ENCODE measurements at regions not wholly inside any gene's neighbourhood (a gene's known extent, or its start where the extent isn't known, plus 50 kb on each side); places are given as distances from the start of the nearest gene placed in this dataset.
A peak's percentile ranks its signal among the peaks of the same experiment; 100 is the strongest.
"Not testable (repeated sequence)": the region's sequence is repeated elsewhere in the genome, so short reads cannot be mapped to it uniquely, and the experiment has no call there.

DNA sequence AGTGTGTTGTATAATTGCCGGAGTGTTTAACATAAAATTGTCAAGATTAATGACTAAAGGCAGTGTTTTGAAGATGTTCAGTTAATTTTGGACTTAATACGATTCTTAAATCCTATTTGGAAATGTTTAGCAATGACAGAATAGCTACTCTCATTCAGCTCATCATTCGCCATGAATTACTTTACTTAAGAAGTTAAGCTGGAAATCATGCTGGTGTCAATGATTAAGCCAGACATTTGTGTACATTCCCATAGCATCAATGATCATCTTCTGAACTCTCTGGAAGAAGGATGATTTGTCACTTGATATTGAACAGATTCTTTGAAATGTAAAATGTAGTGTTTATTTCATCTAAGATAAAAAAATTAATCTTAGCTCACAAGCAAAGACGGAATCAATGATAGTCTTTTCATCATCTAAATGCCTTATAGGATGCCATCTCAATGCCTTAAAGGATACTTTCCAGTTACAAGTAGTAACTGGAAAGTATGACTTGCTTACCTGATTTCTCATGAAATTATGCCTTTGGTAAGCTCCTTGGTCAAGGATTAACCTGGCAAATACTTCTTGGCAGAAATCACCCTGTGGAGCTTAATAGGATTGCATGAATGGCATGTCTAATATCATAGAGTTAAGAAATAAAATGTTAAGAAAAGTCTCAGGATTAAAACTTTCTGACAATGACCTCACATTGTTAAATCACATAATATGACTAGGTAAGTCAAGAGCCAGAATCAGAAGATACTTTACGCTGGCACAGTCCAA lies 515.5 kb upstream of the AGA start:
- no peak for DNase-seq

DNA sequence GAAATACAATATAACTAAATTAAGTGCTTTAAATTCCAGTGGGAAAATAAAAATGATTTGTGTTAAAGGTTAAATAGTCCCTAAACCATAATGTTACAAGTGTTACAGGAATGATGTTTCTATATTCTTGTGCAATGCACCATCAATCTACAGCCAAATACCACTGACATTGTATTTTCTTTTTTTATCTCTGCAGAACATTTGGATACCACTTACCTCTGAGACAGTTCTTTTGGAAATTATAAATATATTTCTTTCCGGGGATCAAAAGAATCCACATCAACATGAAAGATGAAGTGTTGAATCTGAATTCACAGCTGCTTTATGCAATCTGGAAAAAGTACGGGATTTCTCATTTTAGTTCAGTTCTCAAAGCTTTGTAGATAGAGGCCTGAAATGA lies 518.3 kb upstream of the AGA start:
- no peak for DNase-seq

DNA sequence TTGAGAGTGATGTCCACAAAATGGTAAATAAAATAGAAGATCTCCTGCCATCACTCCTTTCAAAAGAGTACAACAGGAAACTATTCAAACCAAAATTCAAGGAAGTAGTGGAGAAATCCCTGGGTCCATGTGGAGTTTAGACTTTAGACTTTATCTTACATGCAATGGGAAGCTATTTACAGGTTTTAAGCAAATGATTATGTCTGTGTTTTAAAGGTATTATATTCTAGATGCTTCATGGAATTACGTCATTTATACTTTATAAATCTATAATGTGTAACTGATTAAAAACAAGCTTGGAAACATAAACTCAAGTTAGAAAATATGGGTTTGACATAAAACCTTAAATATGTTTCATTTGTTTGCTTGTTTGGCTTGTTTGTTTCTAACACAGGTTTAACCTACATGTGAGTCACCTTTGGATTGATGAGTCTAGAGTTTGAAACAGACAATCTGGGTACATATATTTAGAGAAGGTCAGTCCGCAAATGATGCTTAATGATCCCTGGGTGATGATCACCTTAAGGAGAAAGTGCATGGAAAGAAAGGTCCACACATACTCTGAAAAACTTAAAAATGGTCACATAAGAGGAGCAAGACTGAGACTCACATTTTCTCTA lies 519.6 kb upstream of the AGA start:
- no peak for DNase-seq

DNA sequence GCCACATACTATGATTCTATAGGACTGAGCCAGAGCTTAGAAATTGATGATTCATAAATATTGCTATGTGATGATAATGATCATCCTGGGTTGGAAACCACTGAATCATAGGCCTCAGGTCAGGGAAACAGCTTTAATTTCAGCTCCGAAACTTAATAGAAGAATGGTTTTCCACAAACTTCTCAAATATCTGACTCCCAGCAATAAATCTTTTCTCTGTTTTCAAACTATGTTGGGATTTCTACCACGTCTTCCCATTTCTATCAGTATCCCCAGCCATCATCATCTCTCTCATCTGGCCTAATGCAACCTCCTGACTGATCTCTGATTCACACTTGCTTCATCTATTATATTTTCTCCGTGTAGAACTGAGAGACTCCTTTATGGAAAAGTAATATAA lies 521.8 kb upstream of the AGA start:
- DNase-seq = peak; percentile 81

DNA sequence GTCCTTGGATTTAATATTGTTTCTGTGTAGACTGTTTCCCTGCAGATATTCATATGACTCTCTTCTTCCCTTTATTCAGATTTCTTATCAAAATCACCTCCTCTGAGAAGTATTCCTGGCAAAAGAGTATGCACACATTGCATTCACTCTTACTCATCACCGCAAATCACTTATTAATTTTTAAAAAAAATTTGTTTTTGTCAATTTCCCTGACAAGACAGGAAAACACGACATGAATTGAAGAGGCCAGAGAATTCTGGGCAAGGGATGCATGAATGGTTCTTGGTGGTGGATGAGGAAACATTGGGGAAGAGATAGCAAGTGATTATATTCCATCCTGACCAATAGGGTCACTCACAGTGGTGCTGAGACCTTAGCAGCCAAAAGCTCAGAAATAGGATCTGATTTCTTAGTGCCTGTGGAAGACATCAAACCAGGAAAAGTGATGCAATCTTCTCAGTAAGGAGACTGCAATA lies 522.5 kb upstream of the AGA start:
- peak; percentile 55 for DNase-seq

DNA sequence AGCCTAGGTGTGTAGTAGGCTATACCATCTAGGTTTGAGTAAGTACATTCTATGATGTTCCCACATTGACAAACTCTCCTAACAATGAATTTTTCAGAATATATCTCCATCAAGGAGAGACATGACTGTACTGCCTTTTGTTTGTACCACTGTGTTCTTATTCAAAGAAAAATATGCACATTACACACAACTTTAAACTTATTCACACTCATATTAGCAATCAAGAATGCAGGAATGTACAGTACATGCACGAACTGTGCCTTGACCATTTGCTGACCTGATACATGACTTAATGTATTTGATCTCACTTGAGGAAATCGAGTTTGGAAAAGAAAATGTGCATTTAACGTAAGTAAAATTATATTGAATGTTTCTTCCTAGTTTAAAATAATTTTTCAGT lies 525.1 kb upstream of the AGA start:
- no peak for DNase-seq

DNA sequence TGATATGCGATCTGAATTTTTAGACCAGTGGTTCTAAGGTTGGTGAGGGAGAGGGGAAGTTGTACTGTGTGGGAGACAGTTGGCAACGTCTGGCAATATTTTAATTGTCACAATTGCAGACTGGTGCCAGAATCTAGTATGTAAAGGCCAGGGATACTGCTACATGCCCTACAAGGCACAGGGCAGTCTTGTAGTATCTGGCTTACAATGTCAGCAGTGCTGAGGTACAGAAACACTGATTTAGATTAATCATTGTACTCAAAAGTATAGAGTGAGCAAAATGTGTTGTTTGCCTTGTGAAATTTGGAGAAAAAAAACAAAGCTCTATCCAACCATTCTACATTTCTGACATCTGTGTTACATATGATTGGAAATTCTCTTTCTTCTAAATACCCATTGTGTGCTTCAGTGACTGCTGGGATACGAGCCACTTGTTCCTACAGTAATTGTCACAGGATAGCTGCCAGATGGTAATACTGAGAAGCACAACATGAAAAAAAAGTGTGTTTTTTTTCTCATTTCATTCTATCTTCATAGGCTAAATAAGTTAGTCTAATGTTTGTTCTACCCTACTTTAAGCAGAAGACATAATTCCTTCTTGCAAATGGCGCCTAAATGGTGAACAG lies 526.7 kb upstream of the AGA start:
- no peak for DNase-seq

DNA sequence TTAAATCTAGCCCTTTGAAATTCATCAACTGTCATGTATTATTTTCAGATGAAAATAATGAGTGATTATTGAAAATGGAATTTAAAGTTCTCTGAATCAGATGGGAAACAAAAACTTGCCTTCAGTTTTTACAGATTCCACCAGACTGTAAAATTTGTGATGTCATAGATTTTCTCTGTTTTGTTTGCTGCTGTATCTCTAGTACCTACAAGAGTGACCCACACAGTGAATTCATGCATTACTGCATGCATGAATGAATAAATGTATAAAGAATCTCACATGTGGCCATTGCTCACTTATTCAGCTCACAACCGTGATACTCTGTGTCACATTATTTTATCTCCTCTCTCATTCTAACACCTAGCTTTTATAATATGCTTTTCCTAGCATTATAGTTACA lies 532.2 kb upstream of the AGA start:
- peak; percentile 15 for DNase-seq

DNA sequence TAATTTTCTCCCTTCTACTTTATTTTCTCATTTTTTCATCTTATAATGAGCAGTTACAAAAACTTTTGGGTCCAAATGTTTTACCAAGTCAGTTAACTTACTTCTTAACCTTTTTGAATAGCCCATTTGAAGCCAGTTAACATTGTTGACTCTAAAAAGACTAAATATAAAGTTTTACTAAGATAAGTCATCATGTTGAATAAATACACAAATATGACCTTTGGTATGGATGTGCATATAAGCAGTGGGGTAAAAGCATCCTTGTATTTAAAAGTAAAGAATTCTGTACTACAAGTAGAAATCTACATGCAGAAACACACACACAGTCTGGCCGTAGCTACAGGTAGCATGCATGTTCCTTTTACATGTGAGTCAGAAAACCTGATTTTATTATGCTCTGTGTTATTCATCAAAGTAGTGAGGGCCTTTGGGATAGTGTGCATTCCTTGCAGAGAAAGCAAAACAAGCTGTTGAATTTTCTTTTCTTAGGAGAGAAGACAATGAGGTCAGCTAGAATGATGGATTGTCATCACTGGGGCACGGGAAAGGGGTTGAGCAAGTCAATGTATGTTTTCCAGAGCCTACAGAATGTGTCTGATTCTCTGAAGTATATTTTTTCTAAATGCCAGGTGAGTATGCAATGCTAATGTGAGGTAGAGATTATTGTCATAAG lies 533.2 kb upstream of the AGA start:
- DNase-seq = no peak

DNA sequence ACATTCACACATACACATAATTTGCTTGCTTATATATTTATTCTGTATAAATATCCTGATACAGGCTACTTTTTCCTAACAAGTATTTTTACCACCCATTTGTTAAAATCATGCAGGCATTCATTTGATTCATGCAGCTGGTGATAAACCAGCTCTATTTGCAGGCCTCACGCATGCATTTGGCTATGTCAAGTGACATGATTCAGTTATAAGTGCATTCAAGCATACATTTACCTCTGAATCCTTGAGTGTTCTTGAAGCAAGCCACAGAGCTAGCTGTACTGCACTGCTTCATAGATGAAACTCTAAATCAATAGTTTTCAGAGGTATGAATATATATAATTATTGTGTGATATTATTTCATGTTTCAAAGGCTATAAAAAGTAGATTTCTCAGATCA lies 544.0 kb upstream of the AGA start:
- no peak for DNase-seq

DNA sequence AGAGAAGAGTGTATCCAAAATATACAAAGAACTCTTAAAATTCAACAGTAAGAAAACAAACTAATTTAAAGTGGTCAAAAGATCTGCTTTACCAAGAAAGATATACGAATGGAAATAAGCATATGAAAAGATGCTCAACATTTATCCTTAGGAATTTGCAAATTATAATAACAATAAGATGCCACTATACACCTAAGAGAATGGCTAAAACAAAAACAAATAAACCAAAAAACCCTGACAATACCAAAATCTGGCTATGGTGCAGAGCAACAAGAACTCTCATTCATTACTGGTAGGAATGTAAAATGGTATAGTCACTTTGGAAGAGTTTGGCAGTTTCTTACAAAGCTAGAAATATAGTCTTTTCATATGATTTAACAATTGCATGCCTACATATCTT lies 545.7 kb upstream of the AGA start:
- no peak for DNase-seq

DNA sequence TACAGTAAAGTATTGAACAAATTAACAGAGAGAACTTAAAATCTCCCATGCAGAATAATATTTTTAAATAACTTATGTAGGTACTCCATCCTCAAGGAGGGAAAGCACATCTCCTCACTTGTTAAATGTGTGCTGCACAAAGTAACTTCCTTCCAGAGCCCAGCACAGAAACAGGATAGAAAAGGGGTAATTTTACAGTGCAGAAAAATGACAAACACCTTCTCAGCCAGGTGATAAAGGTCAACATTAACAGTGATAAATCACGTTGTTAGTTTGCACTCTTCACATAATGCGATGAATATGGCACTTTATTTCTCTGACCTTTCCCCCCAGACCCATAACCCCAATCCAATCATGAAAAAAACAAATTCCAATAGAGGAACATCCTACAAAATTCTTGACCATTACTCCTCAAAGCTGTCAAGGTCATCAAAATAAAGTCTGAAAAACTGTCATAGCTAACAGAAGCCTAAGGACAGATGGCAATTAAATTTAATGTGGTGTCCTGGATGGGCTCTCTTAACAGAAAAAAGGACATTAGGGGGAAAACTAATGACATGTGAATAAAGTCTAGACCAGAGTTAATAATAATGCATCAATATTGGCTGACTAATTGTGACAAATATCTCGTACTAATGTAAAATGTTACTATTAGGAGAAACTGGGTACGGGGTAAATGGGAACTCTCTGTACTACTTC lies 547.4 kb upstream of the AGA start:
- no peak for DNase-seq

DNA sequence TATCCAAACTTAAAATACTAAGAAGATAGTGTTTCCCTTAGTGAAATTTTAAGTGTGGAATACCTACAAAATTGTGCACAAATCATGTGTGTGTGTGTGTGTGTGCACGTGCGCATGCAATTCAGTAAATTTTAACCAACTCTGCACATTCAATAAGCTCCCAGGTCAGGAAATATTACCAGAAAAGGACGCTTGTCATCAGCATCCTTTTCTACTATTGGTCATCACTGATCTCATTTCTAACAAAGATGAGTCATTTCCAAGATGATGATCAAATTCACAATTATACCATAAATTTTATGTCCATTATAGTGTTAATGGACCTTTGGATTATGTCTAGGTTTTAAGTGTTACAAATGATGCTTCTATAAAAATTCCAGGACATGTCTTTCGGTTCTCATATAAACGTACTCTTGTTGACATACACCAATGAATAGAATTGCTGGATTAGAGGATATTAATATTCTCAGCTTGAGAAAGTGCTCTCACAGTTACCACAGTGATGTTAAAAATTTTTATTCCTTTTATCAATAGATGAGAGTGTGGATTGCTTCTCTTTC lies 560.9 kb upstream of the AGA start:
- DNase-seq = no peak

DNA sequence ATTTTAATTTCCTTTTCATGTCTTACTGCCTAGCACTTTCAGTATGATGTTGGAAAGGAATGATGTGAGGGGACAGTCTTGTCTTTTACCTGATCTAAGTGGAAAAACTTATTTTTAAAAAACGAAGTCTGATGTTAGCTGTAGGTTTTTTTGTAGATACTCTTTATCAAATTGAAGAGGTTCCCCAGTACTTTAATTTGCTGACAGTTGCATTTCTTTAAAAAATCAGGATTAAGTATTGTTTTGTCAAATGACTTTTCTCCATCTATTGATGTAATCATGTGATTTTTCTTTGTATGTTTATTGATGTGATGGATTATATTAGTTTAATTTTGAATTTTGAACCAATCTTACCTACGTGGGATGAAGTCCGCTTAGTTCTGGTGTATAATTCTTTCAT lies 568.4 kb upstream of the AGA start:
- no peak for DNase-seq

DNA sequence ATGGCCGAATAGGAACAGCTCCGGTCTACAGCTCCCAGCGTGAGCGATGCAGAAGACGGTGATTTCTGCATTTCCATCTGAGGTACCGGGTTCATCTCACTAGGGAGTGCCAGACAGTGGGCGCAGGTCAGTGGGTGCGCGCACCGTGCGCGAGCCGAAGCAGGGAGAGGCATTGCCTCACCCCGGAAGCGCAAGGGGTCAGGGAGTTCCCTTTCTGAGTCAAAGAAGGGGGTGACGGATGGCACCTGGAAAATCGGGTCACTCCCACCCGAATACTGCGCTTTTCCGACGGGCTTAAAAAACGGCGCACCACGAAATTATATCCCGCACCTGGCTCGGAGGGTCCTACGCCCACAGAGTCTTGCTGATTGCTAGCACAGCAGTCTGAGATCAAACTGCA lies 572.8 kb upstream of the AGA start:
- DNase-seq = not testable (repeated sequence)

DNA sequence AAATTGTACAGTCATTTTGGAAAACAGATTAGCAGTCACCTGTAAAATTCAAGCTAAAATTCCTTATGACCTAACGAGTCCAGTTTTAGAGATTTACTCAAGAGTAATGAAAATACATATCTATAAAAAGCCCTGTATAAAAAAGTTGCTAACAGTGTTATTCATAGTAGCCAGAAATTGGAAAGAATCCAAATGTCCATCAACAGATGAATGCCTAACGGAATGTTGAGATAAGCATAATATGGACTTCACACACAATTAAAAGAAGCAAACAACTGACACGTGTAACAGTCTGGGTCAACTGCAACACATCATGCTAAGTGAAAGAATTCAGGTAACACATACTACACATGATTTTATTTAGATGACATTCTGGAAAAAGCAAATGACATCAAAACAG lies 584.8 kb upstream of the AGA start:
- DNase-seq = no peak

DNA sequence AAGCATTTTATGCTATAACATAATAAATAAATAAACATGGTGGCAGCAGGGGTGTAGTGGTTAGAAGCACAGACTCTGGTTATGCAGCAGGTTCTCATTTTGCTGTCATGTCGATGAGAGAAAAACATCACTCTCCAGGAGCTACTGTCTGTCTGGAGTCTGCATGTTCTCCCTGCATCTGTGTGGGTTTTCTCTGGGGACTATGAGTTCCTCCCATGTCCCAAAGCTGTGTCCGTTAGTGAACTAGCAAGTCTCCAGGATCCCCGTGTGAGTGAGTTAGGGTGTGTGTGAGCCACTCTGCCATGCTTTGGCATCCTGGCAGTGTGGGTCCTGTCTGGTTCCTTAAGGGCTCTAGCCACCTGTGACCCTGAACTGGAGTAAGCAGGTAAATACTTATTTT lies 585.6 kb upstream of the AGA start:
- DNase-seq = no peak

DNA sequence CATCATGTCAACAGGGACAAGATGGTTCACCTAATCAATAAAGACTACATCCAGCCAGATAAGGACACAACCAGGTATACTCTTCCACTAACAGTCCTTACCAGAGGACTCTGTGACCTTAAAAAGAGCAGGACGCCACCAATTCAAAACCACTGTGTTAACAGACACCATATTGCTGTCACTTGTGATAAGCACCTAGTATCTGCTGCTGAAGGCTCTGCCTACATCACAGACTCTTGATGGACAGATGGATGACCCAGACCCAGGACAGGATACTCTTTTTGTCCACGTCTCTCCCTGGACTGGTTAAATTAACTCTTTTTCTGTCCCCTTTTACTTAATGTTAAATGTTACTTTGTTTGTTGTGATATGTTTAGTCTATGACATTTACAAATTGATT lies 586.2 kb upstream of the AGA start:
- DNase-seq = no peak

DNA sequence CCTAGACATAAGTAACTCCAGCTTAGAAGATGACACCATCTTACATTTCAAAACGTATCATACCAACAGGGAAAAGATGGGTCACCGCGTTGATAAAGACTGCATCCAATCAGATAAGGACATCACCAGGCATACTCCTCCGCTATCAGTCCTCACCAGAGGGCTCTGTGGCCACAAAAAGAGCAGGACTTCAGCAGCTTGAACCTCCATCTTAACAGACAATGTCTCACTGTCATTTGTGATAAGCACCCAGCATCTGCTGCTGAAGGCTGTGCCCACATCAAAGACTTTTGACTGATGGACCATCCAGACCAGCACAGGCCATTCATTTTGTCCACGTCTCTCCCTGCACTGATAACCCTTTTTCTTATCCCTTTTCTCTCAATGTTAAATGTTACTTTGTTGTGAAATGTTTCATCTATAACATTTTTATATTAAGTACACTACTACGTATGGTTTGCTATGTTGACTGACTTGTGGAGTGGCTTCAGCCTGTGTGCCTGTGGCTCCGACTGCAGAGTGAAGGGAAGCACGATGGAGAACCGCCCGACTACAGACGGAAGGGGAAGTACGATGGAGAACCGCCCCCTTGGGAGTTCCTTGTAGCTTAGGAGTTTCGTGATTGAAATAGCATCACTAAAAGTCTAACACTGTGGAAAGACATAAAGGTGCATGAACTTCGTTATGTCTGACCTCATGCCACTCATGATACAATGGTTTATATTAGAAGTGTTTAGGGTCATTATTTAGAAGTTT lies 595.4 kb upstream of the AGA start:
- DNase-seq = no peak

DNA sequence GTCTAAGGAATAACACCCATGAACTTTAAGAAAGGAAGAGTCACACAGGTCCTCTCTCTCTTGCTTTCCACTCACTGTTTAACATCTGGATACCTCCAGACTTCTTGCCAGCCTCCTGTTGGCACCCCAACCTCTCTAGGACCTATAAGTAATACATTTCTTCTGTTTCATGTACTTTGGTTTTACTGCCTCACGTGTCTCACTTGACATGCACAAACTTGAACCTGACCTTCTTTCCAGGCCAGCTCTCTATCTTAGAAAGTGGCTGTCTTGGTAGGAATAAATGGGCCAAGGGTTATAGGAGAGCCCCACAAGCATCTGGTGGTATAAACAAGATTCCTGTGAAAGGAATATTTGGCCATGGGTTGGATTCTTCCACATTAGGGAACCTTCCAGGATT lies 614.8 kb upstream of the AGA start:
- DNase-seq = no peak

DNA sequence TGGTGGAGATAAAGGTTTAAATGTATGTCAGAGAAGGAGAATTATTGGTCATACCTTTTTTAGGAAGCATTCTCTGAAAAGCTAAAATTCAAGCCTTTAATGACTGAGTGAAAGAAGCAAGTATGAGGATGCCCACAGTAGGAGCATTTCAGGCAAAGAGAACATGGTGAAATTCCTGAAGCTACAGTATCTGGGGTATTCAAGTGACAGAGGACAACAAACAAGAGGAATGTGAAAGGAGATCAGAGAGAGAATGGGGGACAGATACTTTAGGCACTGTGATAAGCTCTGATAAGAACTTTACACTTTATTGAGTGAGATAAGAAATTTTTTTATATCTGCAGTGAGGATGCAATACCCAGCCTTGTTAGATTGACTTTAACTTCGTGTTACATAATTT lies 621.3 kb upstream of the AGA start:
- DNase-seq = no peak

DNA sequence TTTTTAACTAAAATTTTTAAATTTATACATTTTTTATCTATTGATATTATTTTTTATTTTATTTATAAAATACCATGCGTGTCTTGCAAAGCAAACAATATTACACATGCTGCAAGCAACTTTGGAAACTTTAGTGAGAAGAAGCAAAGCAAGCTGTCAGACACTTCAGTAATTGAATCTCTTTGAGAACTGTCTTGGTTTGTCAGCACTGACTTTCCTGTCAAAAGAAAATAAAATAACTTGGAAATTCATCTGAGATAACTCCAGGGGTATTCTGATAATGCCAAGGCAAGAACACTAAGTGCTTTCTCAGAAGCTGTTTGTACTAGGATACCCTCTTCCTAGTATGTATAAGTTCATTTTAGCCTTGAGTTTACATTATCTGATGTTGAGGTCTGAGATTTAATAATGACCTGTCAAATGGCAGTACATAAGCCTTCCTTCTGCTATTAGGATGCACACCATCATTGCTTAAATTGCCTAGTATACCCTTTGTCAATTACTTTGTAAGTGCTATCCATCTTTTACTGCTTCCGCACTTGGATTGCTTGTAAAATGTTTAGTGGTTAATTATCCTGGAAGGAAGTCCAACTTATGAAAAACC lies 624.2 kb upstream of the AGA start:
- DNase-seq = no peak
